HEK293 (cell line): ENCODE measurements at regions not wholly inside any gene's neighbourhood (a gene's known extent, or its start where the extent isn't known, plus 50 kb on each side); places are given as distances from the start of the nearest gene placed in this dataset.

Experiments
- KLF1 ChIP-seq: fragments of 450-650 bp; formaldehyde crosslinking; IDR thresholded peaks from 2 replicates; pipeline ENCODE4 v1.5.1; 2016; ENCODE audit warnings: missing biosample characterization, missing genetic modification characterization
- TRIM28 ChIP-seq: IDR thresholded peaks from 2 replicates; pipeline ENCODE4 v1.6.1; 2011; ENCODE audit warnings: low read length, control low read depth, borderline replicate concordance
- ZNF19 ChIP-seq: fragments of 450-650 bp; formaldehyde crosslinking; IDR thresholded peaks from 2 replicates; pipeline ENCODE4; 2016; ENCODE audit warnings: missing biosample characterization, missing genetic modification characterization, low read depth
- ZNF24 ChIP-seq: fragments of 450-650 bp; formaldehyde crosslinking; IDR thresholded peaks from 2 replicates; pipeline ENCODE4 v1.5.1; 2016; ENCODE audit warnings: missing biosample characterization, missing genetic modification characterization
- ZNF610 ChIP-seq: fragments of 450-650 bp; formaldehyde crosslinking; IDR thresholded peaks from 2 replicates; pipeline ENCODE4 v1.5.1; 2016; ENCODE audit warnings: missing biosample characterization, missing genetic modification characterization, borderline replicate concordance
- TF ChIP-seq, protein P1 (sequence below): fragments of 450-650 bp; formaldehyde crosslinking; IDR thresholded peaks from 2 replicates; pipeline ENCODE4 v1.5.1; 2016; ENCODE audit warnings: missing biosample characterization, missing genetic modification characterization
- TF ChIP-seq, protein P2 (sequence below): IDR thresholded peaks from 2 replicates; pipeline ENCODE4 v1.6.1; 2011; ENCODE audit warnings: mild to moderate bottlenecking, low read depth, low read length, borderline replicate concordance
- TF ChIP-seq, protein P3 (sequence below): fragments of 450-650 bp; formaldehyde crosslinking; IDR thresholded peaks from 2 replicates; pipeline ENCODE4 v1.5.1; 2016; ENCODE audit warnings: missing biosample characterization, missing genetic modification characterization
- TF ChIP-seq, protein P4 (sequence below): sonication (generic); formaldehyde crosslinking; IDR thresholded peaks from 2 replicates; pipeline ENCODE4 v1.8.1; 2022; ENCODE audit warnings: mild to moderate bottlenecking, moderate library complexity, missing genetic modification reagents

DNA sequence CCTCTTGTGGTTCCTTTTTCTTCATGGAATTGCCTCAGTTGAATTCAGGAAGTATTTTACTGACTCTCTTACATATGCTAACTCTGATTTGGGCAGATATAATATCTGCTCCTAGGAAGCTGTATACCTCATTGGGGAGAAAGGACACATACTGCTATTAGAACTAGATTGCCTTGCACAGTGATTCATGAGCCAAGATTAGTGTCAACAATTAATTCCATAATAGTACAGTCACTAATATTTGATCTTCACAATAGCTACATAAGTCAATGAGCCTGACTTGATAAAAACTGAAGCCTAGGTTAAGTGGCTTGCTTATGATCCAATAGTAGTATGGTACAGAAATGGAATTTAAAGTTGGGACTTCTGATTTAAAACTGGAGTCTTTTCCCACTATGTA, 127.6 kb downstream of the ETAA1 start:
- TF ChIP-seq TRIM28 (no peak), ZNF24 (tag by site-specific recombination) (no peak), ZNF19 (tag by site-specific recombination) (no peak), KLF1 (no peak), ZNF610 (no peak)
- TF ChIP-seq, protein P1, sequence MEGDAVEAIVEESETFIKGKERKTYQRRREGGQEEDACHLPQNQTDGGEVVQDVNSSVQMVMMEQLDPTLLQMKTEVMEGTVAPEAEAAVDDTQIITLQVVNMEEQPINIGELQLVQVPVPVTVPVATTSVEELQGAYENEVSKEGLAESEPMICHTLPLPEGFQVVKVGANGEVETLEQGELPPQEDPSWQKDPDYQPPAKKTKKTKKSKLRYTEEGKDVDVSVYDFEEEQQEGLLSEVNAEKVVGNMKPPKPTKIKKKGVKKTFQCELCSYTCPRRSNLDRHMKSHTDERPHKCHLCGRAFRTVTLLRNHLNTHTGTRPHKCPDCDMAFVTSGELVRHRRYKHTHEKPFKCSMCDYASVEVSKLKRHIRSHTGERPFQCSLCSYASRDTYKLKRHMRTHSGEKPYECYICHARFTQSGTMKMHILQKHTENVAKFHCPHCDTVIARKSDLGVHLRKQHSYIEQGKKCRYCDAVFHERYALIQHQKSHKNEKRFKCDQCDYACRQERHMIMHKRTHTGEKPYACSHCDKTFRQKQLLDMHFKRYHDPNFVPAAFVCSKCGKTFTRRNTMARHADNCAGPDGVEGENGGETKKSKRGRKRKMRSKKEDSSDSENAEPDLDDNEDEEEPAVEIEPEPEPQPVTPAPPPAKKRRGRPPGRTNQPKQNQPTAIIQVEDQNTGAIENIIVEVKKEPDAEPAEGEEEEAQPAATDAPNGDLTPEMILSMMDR: no peak
- TF ChIP-seq, protein P2, sequence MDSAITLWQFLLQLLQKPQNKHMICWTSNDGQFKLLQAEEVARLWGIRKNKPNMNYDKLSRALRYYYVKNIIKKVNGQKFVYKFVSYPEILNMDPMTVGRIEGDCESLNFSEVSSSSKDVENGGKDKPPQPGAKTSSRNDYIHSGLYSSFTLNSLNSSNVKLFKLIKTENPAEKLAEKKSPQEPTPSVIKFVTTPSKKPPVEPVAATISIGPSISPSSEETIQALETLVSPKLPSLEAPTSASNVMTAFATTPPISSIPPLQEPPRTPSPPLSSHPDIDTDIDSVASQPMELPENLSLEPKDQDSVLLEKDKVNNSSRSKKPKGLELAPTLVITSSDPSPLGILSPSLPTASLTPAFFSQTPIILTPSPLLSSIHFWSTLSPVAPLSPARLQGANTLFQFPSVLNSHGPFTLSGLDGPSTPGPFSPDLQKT: no peak
- TF ChIP-seq, protein P3, sequence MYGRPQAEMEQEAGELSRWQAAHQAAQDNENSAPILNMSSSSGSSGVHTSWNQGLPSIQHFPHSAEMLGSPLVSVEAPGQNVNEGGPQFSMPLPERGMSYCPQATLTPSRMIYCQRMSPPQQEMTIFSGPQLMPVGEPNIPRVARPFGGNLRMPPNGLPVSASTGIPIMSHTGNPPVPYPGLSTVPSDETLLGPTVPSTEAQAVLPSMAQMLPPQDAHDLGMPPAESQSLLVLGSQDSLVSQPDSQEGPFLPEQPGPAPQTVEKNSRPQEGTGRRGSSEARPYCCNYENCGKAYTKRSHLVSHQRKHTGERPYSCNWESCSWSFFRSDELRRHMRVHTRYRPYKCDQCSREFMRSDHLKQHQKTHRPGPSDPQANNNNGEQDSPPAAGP (tag by site-specific recombination): no peak
- TF ChIP-seq, protein P4, sequence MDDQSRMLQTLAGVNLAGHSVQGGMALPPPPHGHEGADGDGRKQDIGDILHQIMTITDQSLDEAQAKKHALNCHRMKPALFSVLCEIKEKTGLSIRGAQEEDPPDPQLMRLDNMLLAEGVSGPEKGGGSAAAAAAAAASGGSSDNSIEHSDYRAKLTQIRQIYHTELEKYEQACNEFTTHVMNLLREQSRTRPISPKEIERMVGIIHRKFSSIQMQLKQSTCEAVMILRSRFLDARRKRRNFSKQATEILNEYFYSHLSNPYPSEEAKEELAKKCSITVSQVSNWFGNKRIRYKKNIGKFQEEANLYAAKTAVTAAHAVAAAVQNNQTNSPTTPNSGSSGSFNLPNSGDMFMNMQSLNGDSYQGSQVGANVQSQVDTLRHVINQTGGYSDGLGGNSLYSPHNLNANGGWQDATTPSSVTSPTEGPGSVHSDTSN (CRISPR knock-in tag): no peak
